ENCODE measurements at regions not wholly inside any gene's neighbourhood (a gene's known extent, or its start where the extent isn't known, plus 50 kb on each side); places are given as distances from the start of the nearest gene placed in this dataset.
"Not testable (repeated sequence)": the region's sequence is repeated elsewhere in the genome, so short reads cannot be mapped to it uniquely, and the experiment has no call there.

DNA sequence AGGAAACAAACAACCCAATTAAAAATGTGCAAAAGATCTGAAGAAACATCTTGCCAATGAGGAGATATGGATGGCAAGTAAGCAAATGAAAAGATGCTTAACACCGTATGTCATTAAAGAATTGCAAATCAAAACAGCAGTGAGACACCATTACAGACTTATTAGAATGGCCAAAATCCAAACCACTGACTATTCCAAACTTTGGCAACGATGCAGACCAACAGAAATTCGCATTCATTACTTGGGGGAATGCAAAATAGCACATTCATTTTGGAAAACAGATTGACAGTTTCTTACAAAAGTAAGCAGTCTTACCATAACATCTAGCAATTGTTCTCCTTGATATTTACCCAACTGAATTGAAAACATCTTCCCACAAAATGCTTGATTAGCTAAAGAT, 1118.7 kb downstream of the SUCLG1 start:
- no peak overlapping the region for H3K4me3 ChIP-seq
- no peak overlapping the region for H3K27ac ChIP-seq
- H3K4me2 ChIP-seq, result no peak overlapping the region
- ATAC-seq (no peak), FAIRE-seq (no peak), DNase-seq (ENCODE audit: low read depth in 1 of 2, low spot score in 1 of 2) (no peak)
- WGBS (ENCODE audit: missing lambda C conversion rate), result 32% methylated on average over 3 of the region's 3 CpGs
- no peaks in the 10 kb centered on the region; the same call in 2 of the 3 replicates for H3K9me3 ChIP-seq
- TF ChIP-seq KDM1A (IDR thresholded peaks at IDR 0.05; ENCODE audit: low read depth) (no peak), RAD21 (conservative IDR thresholded peaks at IDR 0.05 in 1 of 2, IDR thresholded peaks at IDR 0.05 in 1 of 2) (no peak), POLR2A (IDR thresholded peaks at IDR 0.05; ENCODE audit: low read length) (no peak), CEBPB (IDR thresholded peaks at IDR 0.05) (no peak), CHD4 (IDR thresholded peaks at IDR 0.05; ENCODE audit: borderline replicate concordance) (no peak), CHD2 (IDR thresholded peaks at IDR 0.05; ENCODE audit: low read length, partially characterized antibody) (no peak), ELK1 (IDR thresholded peaks at IDR 0.05; ENCODE audit: low read depth, low read length) (no peak), ESRRA (IDR thresholded peaks at IDR 0.05; ENCODE audit: borderline replicate concordance, low read length) (no peak), PHF8 (IDR thresholded peaks at IDR 0.05; ENCODE audit: borderline replicate concordance, low read depth) (no peak), HOXB13 (CRISPR knock-in tag; IDR thresholded peaks at IDR 0.05; ENCODE audit: low read depth) (no peak), MAZ (IDR thresholded peaks at IDR 0.05; ENCODE audit: borderline replicate concordance, low read depth, low read length) (no peak), BHLHE40 (IDR thresholded peaks at IDR 0.05; ENCODE audit: low read depth, low read length) (no peak), RCOR1 (IDR thresholded peaks at IDR 0.05; ENCODE audit: low read depth, low read length) (no peak), CBX8 (IDR thresholded peaks at IDR 0.05) (no peak), MAFK (IDR thresholded peaks at IDR 0.05; ENCODE audit: partially characterized antibody) (no peak), ZFP36 (IDR thresholded peaks at IDR 0.05; ENCODE audit: borderline replicate concordance, partially characterized antibody) (no peak), FOXS1 (CRISPR knock-in tag; IDR thresholded peaks at IDR 0.05) (no peak)
- TF ChIP-seq, protein P1, sequence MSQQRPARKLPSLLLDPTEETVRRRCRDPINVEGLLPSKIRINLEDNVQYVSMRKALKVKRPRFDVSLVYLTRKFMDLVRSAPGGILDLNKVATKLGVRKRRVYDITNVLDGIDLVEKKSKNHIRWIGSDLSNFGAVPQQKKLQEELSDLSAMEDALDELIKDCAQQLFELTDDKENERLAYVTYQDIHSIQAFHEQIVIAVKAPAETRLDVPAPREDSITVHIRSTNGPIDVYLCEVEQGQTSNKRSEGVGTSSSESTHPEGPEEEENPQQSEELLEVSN (IDR thresholded peaks at IDR 0.05; ENCODE audit: borderline replicate concordance, low read depth), result no peak
- ChIA-PET CTCF (no interaction called here), POLR2A (no interaction called here)
- H3K4me1 ChIP-seq, result no peaks in the 10 kb centered on the region

- FAIRE-seq; H3K4me2 ChIP-seq; POLR2A ChIA-PET; DNase-seq (ENCODE audit: low read depth in 1 of 2, low spot score in 1 of 2); H3K4me1 ChIP-seq; CTCF ChIA-PET; H3K27ac ChIP-seq; H3K4me3 ChIP-seq; ATAC-seq; H3K9me3 ChIP-seq: not testable (repeated sequence)
- WGBS (ENCODE audit: missing lambda C conversion rate), result 61% methylated on average over 5 of the region's 5 CpGs
Measured at GRCh38 chr2:83339942-83340341, 1119.1 kb downstream of the SUCLG1 start.

DNA sequence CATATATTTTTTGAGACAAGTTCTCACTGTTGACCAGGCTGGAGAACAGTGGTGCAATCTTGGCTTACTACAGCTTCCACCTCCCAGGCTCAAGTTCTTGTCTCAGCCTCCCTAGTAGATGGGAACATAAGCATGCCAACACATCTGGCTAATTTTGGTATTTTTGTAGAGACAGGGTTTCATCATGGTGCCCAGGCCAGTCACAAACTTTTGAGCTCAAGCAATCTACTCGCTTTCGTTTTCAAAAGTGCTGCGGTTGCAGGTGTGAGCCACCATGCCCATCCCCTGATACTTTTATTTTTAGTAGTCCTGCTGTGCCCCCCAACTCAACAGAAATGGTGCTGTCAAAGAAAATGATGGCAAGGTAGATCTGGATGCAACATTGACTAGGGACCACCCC, 1127.3 kb downstream of the SUCLG1 start:
- POLR2A ChIA-PET, result no interaction called here
- CTCF ChIA-PET, result no interaction called here
- no peak overlapping the region for H3K4me3 ChIP-seq
- 14% methylated on average over 3 of the region's 3 CpGs for WGBS (ENCODE audit: missing lambda C conversion rate)
- FAIRE-seq (no peak), DNase-seq (ENCODE audit: low read depth in 1 of 2, low spot score in 1 of 2) (no peak), ATAC-seq (no peak)
- H3K9me3 ChIP-seq, result no peaks in the 10 kb centered on the region
- H3K4me2 ChIP-seq, result no peak overlapping the region
- H3K4me1 ChIP-seq, result no peaks in the 10 kb centered on the region
- no peak overlapping the region for H3K27ac ChIP-seq
- TF ChIP-seq BCL3 (IDR thresholded peaks at IDR 0.05) (no peak), POLR2A (IDR thresholded peaks at IDR 0.05; ENCODE audit: low read length) (no peak), TFCP2L1 (CRISPR knock-in tag; IDR thresholded peaks at IDR 0.05) (no peak), NR3C1 (IDR thresholded peaks at IDR 0.05) (no peak), MAFK (IDR thresholded peaks at IDR 0.05; ENCODE audit: partially characterized antibody) (no peak)
